ENCODE measurements at regions not wholly inside any gene's neighbourhood (a gene's known extent, or its start where the extent isn't known, plus 50 kb on each side); places are given as distances from the start of the nearest gene placed in this dataset.

GRCh38 chr2:204306667-204307066 is 238.6 kb upstream of the PARD3B start:
- DNase-seq, result no peak
- Histone ChIP-seq H3K9me3 (replicated peaks) (no peaks in the 10 kb centered on the region), H3K36me3 (no peaks in the 10 kb centered on the region), H3K27me3 (no peaks in the 10 kb centered on the region), H3K27ac (no peak overlapping the region), H3K4me1 (no peaks in the 10 kb centered on the region), H3K4me3 (no peak overlapping the region)

- H3K27ac ChIP-seq, result no peak overlapping the region
- H3K36me3 ChIP-seq, result no peaks in the 10 kb centered on the region
- DNase-seq, result peak in 1 of 2 experiments; percentile 30
- no peak overlapping the region for H3K4me3 ChIP-seq
- H3K27me3 ChIP-seq, result no peaks in the 10 kb centered on the region
- no peaks in the 10 kb centered on the region for H3K4me1 ChIP-seq
- no peaks in the 10 kb centered on the region for H3K9me3 ChIP-seq (replicated peaks)
Observed at GRCh38 chr2:204312105-204312504, 233.2 kb upstream of the PARD3B start.

- no peaks in the 10 kb centered on the region for H3K36me3 ChIP-seq
- no peaks in the 10 kb centered on the region for H3K4me1 ChIP-seq
- H3K27ac ChIP-seq, result no peak overlapping the region
- no peaks in the 10 kb centered on the region for H3K27me3 ChIP-seq
- no peak overlapping the region for H3K4me3 ChIP-seq
- no peaks in the 10 kb centered on the region for H3K9me3 ChIP-seq (replicated peaks)
- DNase-seq, result peak in 1 of 2 experiments; percentile 10
Observed at GRCh38 chr2:204313256-204313655, 232.0 kb upstream of the PARD3B start.

GRCh38 chr2:204315236-204315662 is 230.0 kb upstream of the PARD3B start:
- Histone ChIP-seq H3K4me3 (no peak overlapping the region), H3K36me3 (no peaks in the 10 kb centered on the region), H3K27me3 (no peaks in the 10 kb centered on the region), H3K9me3 (replicated peaks) (no peaks in the 10 kb centered on the region), H3K4me1 (no peaks in the 10 kb centered on the region), H3K27ac (no peak overlapping the region)
- DNase-seq, result no peak

GRCh38 chr2:204317640-204318039 is 227.6 kb upstream of the PARD3B start:
- Histone ChIP-seq H3K27me3 (no peaks in the 10 kb centered on the region), H3K36me3 (no peaks in the 10 kb centered on the region), H3K9me3 (replicated peaks) (no peaks in the 10 kb centered on the region), H3K4me3 (no peak overlapping the region), H3K4me1 (no peaks in the 10 kb centered on the region), H3K27ac (no peak overlapping the region)
- DNase-seq, result no peak

GRCh38 chr2:204321027-204321800 is 224.1 kb upstream of the PARD3B start:
- Histone ChIP-seq H3K27ac (no peak overlapping the region), H3K9me3 (replicated peaks) (no peaks in the 10 kb centered on the region), H3K4me1 (no peaks in the 10 kb centered on the region), H3K36me3 (no peaks in the 10 kb centered on the region), H3K4me3 (no peak overlapping the region), H3K27me3 (no peaks in the 10 kb centered on the region)
- DNase-seq, result no peak

- no peak for DNase-seq
- H3K4me1 ChIP-seq, result no peaks in the 10 kb centered on the region
- no peaks in the 10 kb centered on the region for H3K36me3 ChIP-seq
- H3K27ac ChIP-seq, result no peak overlapping the region
- H3K27me3 ChIP-seq, result no peaks in the 10 kb centered on the region
- no peak overlapping the region for H3K4me3 ChIP-seq
- no peaks in the 10 kb centered on the region for H3K9me3 ChIP-seq (replicated peaks)
Observed at GRCh38 chr2:204321910-204322751, 223.1 kb upstream of the PARD3B start.

- no peaks in the 10 kb centered on the region for H3K27me3 ChIP-seq
- no peaks in the 10 kb centered on the region for H3K36me3 ChIP-seq
- no peaks in the 10 kb centered on the region for H3K4me1 ChIP-seq
- no peak overlapping the region for H3K27ac ChIP-seq
- no peak overlapping the region for H3K4me3 ChIP-seq
- DNase-seq, result peak; percentile 78 to 90
- no peaks in the 10 kb centered on the region for H3K9me3 ChIP-seq (replicated peaks)
Observed at GRCh38 chr2:204325468-204325867, 219.8 kb upstream of the PARD3B start.

- Histone ChIP-seq H3K36me3 (no peaks in the 10 kb centered on the region), H3K27me3 (no peaks in the 10 kb centered on the region), H3K27ac (no peak overlapping the region), H3K9me3 (replicated peaks) (no peaks in the 10 kb centered on the region), H3K4me3 (no peak overlapping the region), H3K4me1 (peaks cover 3% of the 10 kb centered on the region; the same call in 1 of the 2 replicates)
- DNase-seq, result no peak
Observed at GRCh38 chr2:204328373-204328772, 216.9 kb upstream of the PARD3B start.

GRCh38 chr2:204329016-204329415 is 216.3 kb upstream of the PARD3B start:
- H3K36me3 ChIP-seq, result no peaks in the 10 kb centered on the region
- H3K27me3 ChIP-seq, result no peaks in the 10 kb centered on the region
- H3K4me3 ChIP-seq, result no peak overlapping the region
- H3K4me1 ChIP-seq, result peaks cover 7% of the 10 kb centered on the region; the same call in 1 of the 2 replicates
- no peaks in the 10 kb centered on the region for H3K9me3 ChIP-seq (replicated peaks)
- H3K27ac ChIP-seq, result no peak overlapping the region
- DNase-seq, result no peak

- H3K4me1 ChIP-seq, result peaks cover 11% of the 10 kb centered on the region
- no peaks in the 10 kb centered on the region for H3K36me3 ChIP-seq
- H3K4me3 ChIP-seq, result no peak overlapping the region
- no peak overlapping the region for H3K27ac ChIP-seq
- H3K9me3 ChIP-seq (replicated peaks), result peaks cover 3% of the 10 kb centered on the region; the same call in 1 of the 2 replicates
- DNase-seq, result no peak
- H3K27me3 ChIP-seq, result no peaks in the 10 kb centered on the region
Observed at GRCh38 chr2:204329532-204329931, 215.7 kb upstream of the PARD3B start.

GRCh38 chr2:204331180-204331579 is 214.1 kb upstream of the PARD3B start:
- Histone ChIP-seq H3K27me3 (no peaks in the 10 kb centered on the region), H3K36me3 (no peaks in the 10 kb centered on the region), H3K4me1 (peaks cover 26% of the 10 kb centered on the region), H3K4me3 (no peak overlapping the region), H3K27ac (no peak overlapping the region), H3K9me3 (replicated peaks) (peaks cover 3% of the 10 kb centered on the region; the same call in 1 of the 2 replicates)
- DNase-seq, result no peak

- no peaks in the 10 kb centered on the region for H3K27me3 ChIP-seq
- DNase-seq, result no peak
Observed at GRCh38 chr2:204331988-204332387, 213.3 kb upstream of the PARD3B start.

GRCh38 chr2:204332706-204333105 is 212.6 kb upstream of the PARD3B start:
- H3K36me3 ChIP-seq, result no peaks in the 10 kb centered on the region
- H3K4me3 ChIP-seq, result no peak overlapping the region
- H3K27ac ChIP-seq, result no peak overlapping the region
- peaks cover 32% of the 10 kb centered on the region for H3K4me1 ChIP-seq
- H3K9me3 ChIP-seq (replicated peaks), result peaks cover 3% of the 10 kb centered on the region; the same call in 1 of the 2 replicates
- no peak for DNase-seq
- H3K27me3 ChIP-seq, result no peaks in the 10 kb centered on the region

More at GRCh38 chr2:204331988-204332387, 213.3 kb upstream of the PARD3B start:
- Histone ChIP-seq H3K9me3 (replicated peaks) (peaks cover 3% of the 10 kb centered on the region; the same call in 1 of the 2 replicates), H3K36me3 (no peaks in the 10 kb centered on the region), H3K4me3 (no peak overlapping the region), H3K4me1 (peaks cover 32% of the 10 kb centered on the region), H3K27ac (no peak overlapping the region)

- Histone ChIP-seq H3K27me3 (no peaks in the 10 kb centered on the region), H3K27ac (peak overlapping the region; percentile 28; the same call in 1 of the 2 replicates), H3K9me3 (replicated peaks) (peaks cover 3% of the 10 kb centered on the region; the same call in 1 of the 2 replicates), H3K36me3 (no peaks in the 10 kb centered on the region), H3K4me3 (no peak overlapping the region), H3K4me1 (peaks cover 33% of the 10 kb centered on the region)
- DNase-seq, result peak; percentile 50 to 79
Observed at GRCh38 chr2:204333861-204334260, 211.4 kb upstream of the PARD3B start.

All from SJCRH30 (cell line).